Retinal pigment epithelial cell (primary cell): ENCODE measurements at regions not wholly inside any gene's neighbourhood (a gene's known extent, or its start where the extent isn't known, plus 50 kb on each side); places are given as distances from the start of the nearest gene placed in this dataset.
"Not testable (repeated sequence)": the region's sequence is repeated elsewhere in the genome, so short reads cannot be mapped to it uniquely, and the experiment has no call there.

Experiments used
- DNase-seq: peaks from one replicate; pipeline ENCODE4 v3.0.0-alpha.2; 2010; ENCODE audit warnings: low read depth
- H3K4me3 ChIP-seq: 2 replicates; pipeline ENCODE4 v1.5.1; 2011; ENCODE audit warnings: mild to moderate bottlenecking, low read length, control low read depth, moderate library complexity
- TF ChIP-seq, protein P1 (sequence below): conservative IDR thresholded peaks from 2 replicates; pipeline ENCODE4 v1.5.1; 2011; ENCODE audit warnings: low read depth, low read length, control low read depth, inconsistent platforms

DNA sequence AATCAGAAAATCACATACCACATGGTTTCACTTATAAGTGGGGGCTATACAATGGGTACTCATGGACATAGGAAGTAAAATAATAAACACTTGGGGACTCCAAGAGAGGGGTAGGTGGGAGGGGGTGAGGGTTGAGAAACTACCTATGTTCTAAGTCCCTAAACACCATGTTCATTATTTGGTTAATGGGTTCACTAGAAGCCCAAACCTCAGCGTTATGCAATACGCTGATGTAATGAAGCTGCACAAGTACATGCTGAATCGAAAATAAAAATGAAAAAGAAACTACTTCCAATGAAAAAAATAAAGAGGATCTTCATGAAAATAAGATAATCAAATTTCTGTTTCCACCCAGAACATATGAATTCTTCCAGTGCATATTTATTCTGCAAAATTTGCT is 208.5 kb downstream of the TMEM161B start:
- no peak for DNase-seq
- TF ChIP-seq, protein P1, sequence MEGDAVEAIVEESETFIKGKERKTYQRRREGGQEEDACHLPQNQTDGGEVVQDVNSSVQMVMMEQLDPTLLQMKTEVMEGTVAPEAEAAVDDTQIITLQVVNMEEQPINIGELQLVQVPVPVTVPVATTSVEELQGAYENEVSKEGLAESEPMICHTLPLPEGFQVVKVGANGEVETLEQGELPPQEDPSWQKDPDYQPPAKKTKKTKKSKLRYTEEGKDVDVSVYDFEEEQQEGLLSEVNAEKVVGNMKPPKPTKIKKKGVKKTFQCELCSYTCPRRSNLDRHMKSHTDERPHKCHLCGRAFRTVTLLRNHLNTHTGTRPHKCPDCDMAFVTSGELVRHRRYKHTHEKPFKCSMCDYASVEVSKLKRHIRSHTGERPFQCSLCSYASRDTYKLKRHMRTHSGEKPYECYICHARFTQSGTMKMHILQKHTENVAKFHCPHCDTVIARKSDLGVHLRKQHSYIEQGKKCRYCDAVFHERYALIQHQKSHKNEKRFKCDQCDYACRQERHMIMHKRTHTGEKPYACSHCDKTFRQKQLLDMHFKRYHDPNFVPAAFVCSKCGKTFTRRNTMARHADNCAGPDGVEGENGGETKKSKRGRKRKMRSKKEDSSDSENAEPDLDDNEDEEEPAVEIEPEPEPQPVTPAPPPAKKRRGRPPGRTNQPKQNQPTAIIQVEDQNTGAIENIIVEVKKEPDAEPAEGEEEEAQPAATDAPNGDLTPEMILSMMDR: no peak
- no peak overlapping the region for H3K4me3 ChIP-seq

DNA sequence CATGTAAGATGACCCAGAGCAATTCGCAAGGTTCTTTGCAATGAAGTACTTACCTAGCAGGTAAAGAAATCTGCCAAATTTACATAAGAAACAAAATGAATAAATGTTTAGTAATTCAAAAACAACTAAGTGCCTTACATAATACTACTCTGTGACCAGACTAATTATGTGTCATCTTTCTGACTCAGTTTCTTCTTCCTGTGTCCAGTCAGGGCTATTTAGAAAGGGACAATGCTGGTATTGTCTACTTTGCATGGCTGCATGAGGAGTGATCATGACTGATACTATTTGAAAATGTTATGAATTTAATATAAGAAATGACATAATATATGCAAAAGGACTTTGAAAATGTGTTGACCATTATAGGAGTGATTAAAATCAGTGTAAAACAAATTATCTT is 210.0 kb downstream of the TMEM161B start:
- no peak overlapping the region for H3K4me3 ChIP-seq
- TF ChIP-seq, protein P1: no peak
- DNase-seq: no peak

DNA sequence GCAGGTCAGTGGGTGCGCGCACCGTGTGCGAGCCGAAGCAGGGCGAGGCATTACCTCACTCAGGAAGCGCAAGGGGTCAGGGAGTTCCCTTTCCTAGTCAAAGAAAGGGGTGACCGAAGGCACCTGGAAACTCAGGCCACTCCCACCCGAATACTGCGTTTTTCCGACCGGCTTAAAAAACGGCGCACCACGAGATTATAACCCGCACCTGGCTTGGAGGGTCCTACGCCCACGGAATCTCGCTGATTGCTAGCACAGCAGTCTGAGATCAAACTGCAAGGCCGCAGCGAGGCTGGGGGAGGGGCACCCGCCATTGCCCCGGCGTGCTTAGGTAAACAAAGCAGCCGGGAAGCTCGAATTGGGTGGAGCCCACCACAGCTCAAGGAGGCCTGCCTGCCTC is 216.2 kb downstream of the TMEM161B start:
- DNase-seq, H3K4me3 ChIP-seq: not testable (repeated sequence)

DNA sequence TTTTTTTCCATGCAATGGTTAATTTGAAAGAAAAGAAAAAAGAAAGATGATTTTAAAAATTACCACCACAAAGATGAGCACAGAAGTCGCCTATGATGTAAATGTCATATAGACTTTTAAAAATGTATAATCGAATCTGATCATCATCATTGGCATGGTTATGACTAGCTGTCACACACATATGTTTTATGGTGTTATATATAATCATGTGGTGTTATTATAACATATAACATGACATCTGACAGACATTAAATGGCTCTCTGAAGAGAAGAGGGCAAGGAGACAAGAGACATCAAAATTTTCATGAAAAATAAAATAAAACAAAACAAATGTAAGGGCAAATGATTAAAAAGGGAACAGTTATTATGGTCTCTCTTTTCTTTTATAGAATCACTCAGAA is 217.5 kb downstream of the TMEM161B start:
- H3K4me3 ChIP-seq: no peak overlapping the region
- TF ChIP-seq, protein P1: no peak
- no peak for DNase-seq

DNA sequence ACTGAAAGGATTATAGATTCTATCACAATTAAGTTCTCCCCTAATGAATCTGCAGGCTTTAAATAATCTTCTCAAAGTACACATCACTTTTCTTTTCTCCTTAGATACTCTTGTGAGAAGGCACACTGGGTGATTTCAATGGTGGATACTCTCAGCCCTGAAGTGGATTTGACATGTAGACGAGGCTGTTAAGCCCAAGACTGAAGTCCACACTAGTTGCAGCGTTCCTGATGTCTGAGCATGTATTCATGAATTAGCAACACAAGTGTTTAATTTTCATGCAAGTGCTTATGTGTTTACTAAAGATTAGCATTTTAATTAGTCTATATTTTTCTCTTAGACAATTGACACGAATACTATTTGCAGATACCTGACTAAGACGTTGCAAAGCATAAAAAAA is 218.9 kb downstream of the TMEM161B start:
- no peak for DNase-seq
- H3K4me3 ChIP-seq: no peak overlapping the region
- TF ChIP-seq, protein P1: no peak

DNA sequence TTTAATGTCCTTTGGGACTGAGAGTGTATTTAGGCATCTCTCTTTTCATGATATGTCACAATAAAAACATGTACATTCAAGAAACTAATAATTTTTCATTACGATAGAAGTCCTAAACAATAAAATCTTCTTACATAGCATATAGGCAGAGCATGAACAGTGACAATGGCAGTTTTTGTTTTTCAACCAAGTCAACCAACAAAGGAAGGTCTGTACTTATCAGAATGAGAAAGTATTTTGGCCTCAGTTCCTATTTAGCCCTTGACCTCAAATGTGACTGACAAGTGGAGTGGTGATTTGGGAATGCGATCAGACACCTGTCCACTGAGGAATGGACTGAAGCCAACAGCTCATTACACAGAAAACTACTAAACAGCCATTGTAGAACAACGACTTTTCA is 219.5 kb downstream of the TMEM161B start:
- TF ChIP-seq, protein P1: no peak
- DNase-seq: no peak
- H3K4me3 ChIP-seq: no peak overlapping the region

DNA sequence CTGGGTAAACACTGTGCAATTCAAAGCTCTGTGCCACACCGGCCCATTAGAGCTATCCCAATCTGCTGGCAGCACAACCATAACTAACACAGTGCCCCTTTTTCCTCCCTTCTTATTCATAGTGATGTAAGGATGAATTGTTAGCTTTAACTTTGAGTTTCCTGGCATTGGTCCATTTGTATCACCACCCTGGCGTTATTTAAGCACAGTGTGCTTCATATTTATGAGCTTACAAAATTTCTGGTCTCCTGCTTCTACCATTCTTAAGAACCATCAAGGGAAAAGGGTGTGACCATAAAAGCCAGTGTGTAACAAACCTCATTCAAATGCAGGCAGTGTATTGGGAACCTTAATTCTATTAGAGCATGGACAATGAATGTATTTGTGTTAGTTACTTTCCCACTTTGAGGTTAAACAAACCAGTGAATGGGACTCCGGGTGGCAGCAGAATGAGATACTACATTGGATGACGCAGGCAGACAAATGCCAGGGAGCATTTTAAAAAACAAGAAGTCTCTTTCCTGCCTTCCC is 222.6 kb downstream of the TMEM161B start:
- H3K4me3 ChIP-seq: no peak overlapping the region
- TF ChIP-seq, protein P1: no peak
- no peak for DNase-seq

DNA sequence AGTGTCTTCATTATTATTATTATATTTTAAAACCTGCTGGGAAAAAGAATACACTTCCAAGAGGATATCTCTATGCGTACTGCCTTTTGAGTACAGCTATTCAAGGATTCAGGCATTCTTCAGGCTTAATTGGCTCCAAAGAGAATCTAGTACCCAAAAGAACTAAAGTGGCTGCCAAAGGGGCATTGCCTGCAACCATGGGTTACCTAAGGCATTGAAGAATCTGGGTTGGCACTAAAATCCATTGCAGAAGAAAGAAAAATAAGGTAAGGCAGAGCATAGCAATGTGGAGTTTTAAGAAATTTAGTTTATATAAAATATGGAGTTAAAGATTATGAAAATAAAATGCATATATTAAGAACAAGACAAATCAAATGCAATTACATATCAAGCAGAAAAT is 223.5 kb downstream of the TMEM161B start:
- no peak for DNase-seq
- H3K4me3 ChIP-seq: no peak overlapping the region
- TF ChIP-seq, protein P1: no peak
